GM21381 (cell line): ENCODE measurements at regions not wholly inside any gene's neighbourhood (a gene's known extent, or its start where the extent isn't known, plus 50 kb on each side); places are given as distances from the start of the nearest gene placed in this dataset.
"Not testable (repeated sequence)": the region's sequence is repeated elsewhere in the genome, so short reads cannot be mapped to it uniquely, and the experiment has no call there.

Experiments
- ATAC-seq: cut with Tn5 transposase; IDR thresholded peaks from one replicate; pipeline ENCODE4 v1.9.1; 2021; ENCODE audit warnings: mild to moderate bottlenecking, moderate library complexity; ENCODE audit not compliant: unreplicated experiment

DNA sequence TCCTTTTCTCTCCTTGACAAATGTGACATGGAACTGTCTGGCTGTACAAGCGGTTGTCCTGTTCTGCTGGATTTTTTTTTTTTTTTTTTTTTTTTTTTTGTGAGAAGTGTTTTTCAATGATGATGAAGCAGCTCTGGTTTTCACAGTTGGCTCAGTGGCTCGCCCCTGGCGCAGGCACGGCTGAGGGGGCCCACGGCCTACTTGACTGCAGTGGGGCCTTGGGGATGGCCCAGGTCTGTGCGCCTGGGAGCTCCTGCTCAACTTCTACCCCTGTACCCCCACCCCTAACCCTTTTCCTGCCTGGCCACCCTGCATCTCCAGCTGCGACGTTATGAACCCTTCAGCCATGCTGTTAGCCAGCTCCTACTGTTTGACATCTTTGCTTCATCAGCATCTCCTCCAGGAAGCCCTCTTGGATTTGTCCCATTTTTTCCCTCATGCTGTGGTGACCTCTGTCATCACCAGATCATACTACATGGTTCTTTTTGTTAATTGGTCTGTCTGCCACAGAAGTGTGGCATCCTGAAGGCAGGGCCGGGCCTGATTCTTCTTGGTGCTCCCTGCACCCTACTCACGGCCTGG is 167.9 kb downstream of the INHBB start:
- ATAC-seq, result no peak

DNA sequence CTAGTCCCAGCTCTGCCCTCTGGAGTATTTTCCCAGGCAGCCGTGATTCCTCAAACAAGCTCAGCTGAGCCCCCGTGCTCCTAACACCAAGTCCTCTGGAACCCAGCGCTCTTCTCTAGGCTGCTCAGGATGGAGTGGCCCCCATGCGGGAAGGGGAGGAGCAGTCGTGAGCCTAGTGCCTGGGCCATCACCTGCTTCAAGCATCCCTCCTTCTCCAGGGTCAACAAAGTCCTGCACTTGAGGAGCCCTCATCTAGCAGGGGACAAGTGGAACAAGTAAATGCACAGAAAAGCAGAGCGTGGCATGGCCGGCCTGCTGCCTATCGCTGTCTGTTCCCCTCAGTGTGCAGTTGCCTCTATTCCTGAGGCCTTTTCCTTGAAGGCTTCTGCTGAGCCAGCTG is 168.6 kb downstream of the INHBB start:
- ATAC-seq, result no peak

- ATAC-seq, result not testable (repeated sequence)
Observed at GRCh38 chr2:120515066-120515758, 169.3 kb downstream of the INHBB start.

GRCh38 chr2:120515759-120516678 is 170.1 kb downstream of the INHBB start:
- no peak for ATAC-seq

- no peak for ATAC-seq
Observed at GRCh38 chr2:120516679-120517314, 170.9 kb downstream of the INHBB start.

GRCh38 chr2:120517751-120518469 is 172.0 kb downstream of the INHBB start:
- ATAC-seq, result no peak

DNA sequence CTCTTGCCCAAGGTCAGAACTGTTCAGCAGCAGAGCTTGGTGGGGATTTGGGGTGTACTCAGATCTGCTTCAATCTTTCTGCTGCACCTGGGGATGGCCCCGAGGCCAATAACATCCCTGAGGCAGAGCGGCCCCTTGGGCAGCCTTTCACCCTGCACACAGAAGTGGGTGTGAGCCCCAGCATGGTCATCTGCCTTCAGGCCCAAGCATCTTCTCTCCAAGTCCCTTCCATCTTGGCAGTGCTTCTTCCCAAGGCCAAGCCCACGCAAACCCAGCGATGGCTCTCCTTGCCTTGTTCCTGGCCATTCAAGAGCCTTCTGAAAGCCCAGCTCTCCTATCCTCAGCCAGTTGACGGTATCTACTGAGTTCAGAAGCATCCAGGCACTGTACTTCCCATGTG is 172.9 kb downstream of the INHBB start:
- no peak for ATAC-seq

DNA sequence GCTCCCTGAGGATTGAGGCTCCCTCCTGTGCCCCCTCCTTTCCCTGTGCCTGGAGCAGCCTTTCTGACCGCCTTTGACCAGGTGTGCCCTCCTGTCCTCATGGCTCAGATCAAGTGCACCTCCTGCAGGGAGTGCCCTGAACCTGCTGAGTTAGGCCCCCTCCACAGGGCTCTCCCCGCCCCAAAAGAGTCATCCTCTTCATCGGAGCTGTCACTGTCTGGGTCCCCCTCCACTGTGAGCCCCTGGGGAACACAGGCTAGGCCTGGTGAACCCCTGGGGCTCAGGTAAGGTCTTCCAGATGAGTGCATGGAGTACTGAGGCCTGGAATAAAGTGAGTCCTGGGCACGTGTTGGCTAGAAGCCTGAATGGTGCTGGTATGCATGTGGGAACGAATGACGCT is 173.5 kb downstream of the INHBB start:
- ATAC-seq, result no peak

DNA sequence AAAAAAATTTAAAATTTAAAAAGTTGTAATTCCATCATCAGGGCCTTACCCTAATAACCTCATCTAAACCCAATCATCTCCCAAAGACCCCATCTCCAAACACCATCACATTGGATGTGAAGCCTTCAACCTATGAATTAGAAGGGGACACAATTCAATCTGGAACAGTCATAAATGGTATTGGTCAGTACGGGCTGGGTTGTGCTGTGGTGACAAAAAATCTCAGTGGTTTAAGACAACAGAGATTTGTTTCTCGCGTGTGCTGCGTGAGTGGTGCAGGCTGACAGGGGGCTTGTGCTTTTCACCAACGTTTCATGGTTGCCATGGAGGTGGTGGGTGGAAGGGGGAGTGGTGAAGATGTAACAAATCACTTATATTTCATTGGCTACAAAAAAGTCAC is 174.5 kb downstream of the INHBB start:
- ATAC-seq, result no peak

DNA sequence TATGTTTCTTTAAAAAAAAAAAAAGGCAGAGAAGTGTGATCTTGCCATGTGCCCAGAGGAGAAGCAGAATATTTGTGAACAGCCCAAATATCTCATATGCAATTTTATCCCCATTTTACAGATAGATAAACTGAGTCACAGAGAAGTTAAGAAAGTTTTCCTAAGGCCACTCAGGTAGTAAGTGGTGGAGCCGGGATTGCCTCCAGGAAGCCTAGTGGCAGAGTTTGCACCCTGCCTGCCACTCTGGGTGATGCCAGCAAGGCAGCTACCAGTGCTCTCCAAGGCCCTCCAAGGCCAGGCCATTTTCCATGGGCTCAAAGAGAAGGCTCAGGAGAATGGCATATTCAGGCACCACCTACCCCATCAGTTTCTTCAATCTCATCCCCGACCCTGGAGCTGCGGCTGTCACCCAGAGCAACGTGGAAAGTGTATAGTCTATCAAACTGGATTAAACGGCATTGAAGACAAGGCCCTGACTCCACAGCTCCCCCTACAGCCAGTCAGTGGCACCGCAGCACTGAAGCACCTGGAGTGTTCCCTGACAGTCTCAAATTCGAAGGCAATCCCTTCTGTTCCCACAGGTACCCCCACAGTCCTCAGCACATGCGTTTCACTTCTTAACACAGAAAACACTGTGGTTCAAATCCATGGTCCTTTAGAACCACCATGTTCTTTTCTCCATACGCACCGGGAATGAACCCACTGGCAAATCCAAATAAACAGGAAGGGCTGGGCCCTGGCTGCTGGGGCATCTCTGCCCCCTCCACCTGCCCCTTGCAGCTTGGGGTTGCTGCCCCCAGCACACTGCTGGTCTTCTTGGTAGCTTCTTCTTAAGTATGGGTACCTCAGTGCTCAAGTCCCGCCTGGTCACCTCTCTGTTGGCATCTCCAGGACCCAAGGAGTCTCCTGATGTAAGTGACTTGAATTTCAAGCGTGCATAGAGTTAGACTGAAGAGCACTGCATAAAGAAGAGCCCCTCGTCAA is 175.3 kb downstream of the INHBB start:
- no peak for ATAC-seq

DNA sequence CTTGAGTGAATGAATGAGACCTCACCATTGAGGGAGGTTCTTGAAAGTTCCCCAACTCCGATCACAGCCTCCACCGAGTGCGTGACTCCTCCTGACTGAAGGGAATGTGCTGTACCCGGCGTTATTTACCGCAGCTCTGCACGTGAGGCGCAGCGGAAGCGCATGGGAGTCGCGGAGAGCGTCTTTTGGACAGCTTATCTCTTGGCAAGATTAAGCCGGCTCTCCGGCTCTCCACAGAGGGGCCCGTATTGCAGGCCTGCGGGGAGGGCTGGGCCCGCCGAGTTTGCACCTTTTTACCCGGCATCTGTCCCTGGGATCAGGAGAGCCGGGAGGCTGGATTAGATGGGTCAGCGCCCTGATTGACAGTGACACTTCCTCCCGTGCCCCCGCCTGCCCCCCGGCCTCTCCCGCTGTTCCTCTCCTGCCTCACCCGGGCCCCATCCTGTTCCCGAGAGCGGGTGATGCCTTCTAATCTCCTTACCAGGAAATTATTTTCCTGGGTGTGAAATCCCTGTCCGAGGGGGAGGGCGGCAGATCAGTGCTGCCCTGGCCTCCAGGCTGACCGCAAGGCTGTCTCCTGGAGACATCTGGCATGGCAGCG is 176.3 kb downstream of the INHBB start:
- ATAC-seq, result no peak

GRCh38 chr2:120523766-120524165 is 177.8 kb downstream of the INHBB start:
- no peak for ATAC-seq

DNA sequence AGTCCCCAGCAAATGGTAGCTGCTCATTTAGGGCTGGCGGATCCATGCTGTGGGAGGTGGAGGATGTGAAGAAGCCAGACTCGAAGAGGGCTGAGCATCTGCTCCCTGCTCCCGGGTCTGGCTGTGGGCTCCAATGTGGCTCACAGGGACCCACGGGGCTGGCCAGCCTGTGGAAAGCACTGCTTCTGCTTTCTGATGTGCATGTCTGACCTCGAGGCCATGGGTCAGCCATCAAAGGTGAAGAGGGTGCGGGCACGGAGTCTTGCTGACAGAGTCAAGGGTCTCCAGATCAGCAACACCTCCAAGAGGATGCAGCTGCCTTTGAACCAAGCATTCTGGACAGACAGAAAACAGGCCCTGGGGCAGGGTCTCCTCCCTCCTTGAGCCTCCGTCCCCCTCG is 178.2 kb downstream of the INHBB start:
- ATAC-seq, result no peak

- no peak for ATAC-seq
Observed at GRCh38 chr2:120525056-120526046, 179.4 kb downstream of the INHBB start.

DNA sequence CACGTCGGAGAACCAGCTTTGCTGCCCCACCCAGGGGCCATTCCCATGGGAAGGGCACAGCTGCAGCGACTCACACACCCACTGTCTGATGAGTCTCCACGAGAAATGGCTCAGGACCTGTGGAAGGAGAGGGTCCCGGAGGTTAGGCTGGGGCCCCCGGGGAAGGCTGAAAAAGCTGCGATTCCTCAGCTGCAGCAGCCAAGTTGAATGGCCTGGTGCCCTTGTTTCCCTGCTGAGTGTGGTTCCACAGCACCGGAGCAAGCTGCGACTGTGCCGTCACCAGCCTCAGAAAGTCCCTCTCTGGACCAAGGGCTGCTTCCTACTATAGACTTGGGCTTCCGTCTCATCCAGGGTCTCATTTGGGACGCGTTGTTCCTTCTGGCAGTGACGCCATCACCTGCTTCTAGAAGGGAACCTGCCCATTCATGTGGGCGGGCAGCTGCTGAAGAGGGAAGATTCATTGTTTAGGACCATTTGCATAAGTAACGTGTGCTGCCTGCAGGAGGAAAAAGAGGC is 180.2 kb downstream of the INHBB start:
- ATAC-seq, result no peak

DNA sequence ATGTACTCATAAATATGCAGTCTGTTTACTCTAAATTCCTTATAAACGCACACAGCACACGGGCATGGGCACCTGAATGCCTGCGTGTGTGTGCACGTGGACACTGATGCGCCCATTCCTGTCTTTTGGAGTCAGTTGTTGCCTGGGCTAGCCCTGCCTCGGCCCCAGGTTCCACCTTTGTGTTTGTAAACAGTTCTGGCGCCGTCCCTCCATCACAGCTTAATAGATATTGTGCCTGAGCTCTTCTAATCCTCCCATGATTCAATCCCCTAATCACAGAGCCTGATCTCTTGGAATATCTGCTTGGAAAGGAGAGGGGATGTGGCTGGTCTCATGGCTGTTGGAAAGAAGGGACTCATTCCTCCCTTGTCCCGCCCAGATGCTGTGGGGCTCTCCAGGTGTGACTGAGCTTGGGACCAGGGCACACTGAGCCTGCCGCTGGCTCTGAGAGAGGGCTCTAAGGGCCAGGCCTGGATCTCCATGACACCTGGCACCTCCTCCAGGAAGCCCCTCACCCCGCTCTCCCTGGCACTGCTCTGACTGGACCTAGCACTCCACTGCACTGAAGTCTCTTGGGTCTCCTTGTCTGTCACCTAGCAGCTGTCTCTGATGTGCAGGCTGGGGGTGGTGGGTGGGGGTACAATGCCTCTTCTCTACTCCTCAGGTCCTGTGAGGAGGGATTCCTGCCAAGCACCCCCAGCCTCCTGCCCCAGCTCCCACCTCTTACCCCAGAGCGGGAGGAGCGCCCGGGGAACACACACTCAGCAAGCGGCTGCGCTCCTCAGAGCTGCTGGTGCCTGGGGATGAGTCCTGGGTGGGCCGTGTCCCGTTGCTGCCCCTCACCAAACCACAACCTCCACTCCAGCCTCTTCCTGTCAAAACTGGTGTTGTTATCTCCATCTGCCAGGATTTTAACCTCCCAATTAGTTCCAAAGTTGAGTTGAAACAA is 181.3 kb downstream of the INHBB start:
- ATAC-seq, result no peak
